Mesodermal cell (in vitro differentiated cells): ENCODE measurements at regions not wholly inside any gene's neighbourhood (a gene's known extent, or its start where the extent isn't known, plus 50 kb on each side); places are given as distances from the start of the nearest gene placed in this dataset.
"Not testable (repeated sequence)": the region's sequence is repeated elsewhere in the genome, so short reads cannot be mapped to it uniquely, and the experiment has no call there.

Source experiments
- H3K27ac ChIP-seq: 2 replicates; pipeline ENCODE4 v1.7.0; 2013; ENCODE audit warnings: mild to moderate bottlenecking, low read depth, low read length, moderate library complexity; ENCODE audit not compliant: severe bottlenecking
- H3K36me3 ChIP-seq: 2 replicates; pipeline ENCODE4 v1.7.1; 2013; ENCODE audit warnings: mild to moderate bottlenecking, low read length, moderate library complexity; ENCODE audit not compliant: control insufficient read depth, insufficient read depth
- H3K4me1 ChIP-seq: one replicate; pipeline ENCODE4 v1.7.1; 2013; ENCODE audit warnings: mild to moderate bottlenecking, low read length; ENCODE audit not compliant: insufficient read depth, control insufficient read depth, poor library complexity, severe bottlenecking
- H3K4me3 ChIP-seq: 2 replicates; pipeline ENCODE4 v1.7.0; 2013; ENCODE audit warnings: low read length, control low read depth, mild to moderate bottlenecking; ENCODE audit not compliant: insufficient read depth, poor library complexity, severe bottlenecking; ENCODE audit errors: extremely low read depth
- H3K9me3 ChIP-seq: 2 replicates; pipeline ENCODE4 v1.7.1; 2013; ENCODE audit warnings: mild to moderate bottlenecking, low read length, moderate library complexity; ENCODE audit not compliant: control insufficient read depth
- WGBS, 2 experiments: methylation state at CpG; one replicate each; pipeline ENCODE4 v1.1.5; 2013; ENCODE audit warnings: missing lambda C conversion rate in 2 of 2; ENCODE audit not compliant: insufficient coverage in 2 of 2; 5-methylcytosine and 5-hydroxymethylcytosine counted together

DNA sequence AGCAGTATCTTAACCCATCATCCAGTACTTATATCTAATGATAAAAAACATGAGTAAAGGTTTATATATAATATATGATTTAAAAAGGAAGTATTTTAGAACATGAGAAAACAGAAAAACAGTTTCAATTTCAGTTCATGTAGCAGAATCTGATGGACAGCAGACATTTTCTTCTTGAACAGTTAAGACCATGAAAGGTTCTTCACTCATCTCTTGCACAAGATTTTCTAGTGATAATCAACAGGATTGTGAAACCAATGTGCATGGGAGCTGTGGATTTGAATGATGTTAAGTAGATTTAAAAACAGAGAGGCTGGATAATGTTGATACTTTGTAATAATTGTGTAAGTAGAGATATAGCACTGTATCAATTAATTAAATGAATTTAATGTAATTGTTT, 1297.6 kb downstream of the BRINP3 start:
- no peaks in the 10 kb centered on the region for H3K36me3 ChIP-seq
- H3K4me1 ChIP-seq, result no peaks in the 10 kb centered on the region
- H3K4me3 ChIP-seq, result no peak overlapping the region
- no peaks in the 10 kb centered on the region for H3K9me3 ChIP-seq
- no peak overlapping the region for H3K27ac ChIP-seq

- Histone ChIP-seq H3K27ac (no peak overlapping the region), H3K9me3 (no peaks in the 10 kb centered on the region), H3K4me1 (no peaks in the 10 kb centered on the region), H3K36me3 (no peaks in the 10 kb centered on the region), H3K4me3 (no peak overlapping the region)
- no CpG with 5 or more reads among the region's 2 CpGs for WGBS, 2 experiments
These were observed 1292.6 kb downstream of the BRINP3 start for GRCh38 chr1:189185097-189185496.

DNA sequence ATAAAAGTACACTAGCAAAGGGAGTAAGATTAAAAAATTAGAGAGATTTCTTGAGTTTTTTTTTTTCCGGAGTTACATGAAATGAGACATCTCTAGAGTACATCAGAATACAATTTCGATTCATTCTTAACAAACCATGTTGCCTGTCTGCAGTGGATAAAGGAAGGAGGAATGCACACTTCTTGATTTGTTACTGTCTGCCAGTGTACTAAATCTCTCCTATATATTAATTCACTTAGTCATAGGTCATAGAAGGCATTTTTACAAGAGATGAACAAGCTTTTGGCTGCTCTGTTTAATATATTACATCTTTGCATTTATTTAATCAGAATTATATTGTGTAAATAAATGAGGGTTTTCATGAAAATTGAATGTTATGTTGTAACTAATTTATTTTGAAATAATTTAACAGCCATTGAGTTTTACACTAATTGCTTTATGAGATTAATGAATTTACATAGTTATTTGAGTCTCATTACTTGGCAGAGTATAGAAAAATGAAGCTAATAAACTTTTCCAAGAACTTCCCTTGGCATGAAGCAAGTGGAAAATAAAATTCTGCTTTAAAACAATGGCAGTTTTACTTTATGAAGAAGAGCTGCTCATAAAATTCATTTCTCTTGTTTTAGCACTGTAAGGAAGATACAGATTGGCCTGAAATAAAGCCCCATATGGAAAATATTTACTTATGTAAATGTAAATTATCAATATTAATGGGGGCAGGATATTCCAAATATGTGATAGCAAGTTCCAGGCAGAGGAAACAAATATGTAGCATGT, 1284.7 kb downstream of the BRINP3 start:
- WGBS, 2 experiments, result no CpG with 5 or more reads among the region's 2 CpGs
- no peak overlapping the region for H3K27ac ChIP-seq
- H3K9me3 ChIP-seq, result no peaks in the 10 kb centered on the region
- no peaks in the 10 kb centered on the region for H3K4me1 ChIP-seq
- H3K4me3 ChIP-seq, result no peak overlapping the region
- no peaks in the 10 kb centered on the region for H3K36me3 ChIP-seq

GRCh38 chr1:189205863-189206262, 1271.8 kb downstream of the BRINP3 start:
- H3K4me1 ChIP-seq, result no peaks in the 10 kb centered on the region
- H3K9me3 ChIP-seq, result no peaks in the 10 kb centered on the region
- no peak overlapping the region for H3K4me3 ChIP-seq
- no peaks in the 10 kb centered on the region for H3K36me3 ChIP-seq
- no peak overlapping the region for H3K27ac ChIP-seq
- 89 to 92% methylated on average over 1 of the region's 2 CpGs for WGBS, 2 experiments

DNA sequence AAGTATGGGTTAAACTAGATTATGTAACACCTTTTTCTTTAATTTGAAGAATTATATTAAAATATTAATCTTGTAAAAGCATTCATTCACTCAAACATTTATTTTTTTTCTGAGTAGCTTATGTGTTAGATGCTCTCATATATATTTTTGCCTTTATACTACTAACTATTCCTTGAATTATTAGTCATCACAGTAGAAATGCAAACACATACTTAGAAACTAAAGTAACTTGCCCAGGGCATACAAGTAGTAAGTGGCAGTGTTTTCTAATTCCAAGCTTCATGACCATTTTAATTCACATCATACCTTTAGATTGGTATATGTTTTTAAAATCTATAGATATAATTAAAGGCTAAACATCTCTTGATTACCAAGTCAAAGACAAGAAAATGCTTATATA, 1271.0 kb downstream of the BRINP3 start:
- Histone ChIP-seq H3K9me3 (no peaks in the 10 kb centered on the region), H3K27ac (no peak overlapping the region), H3K4me1 (no peaks in the 10 kb centered on the region), H3K36me3 (no peaks in the 10 kb centered on the region), H3K4me3 (no peak overlapping the region)

GRCh38 chr1:189211742-189212141, 1265.9 kb downstream of the BRINP3 start:
- no peaks in the 10 kb centered on the region for H3K4me1 ChIP-seq
- H3K36me3 ChIP-seq, result no peaks in the 10 kb centered on the region
- H3K4me3 ChIP-seq, result no peak overlapping the region
- H3K27ac ChIP-seq, result no peak overlapping the region
- H3K9me3 ChIP-seq, result no peaks in the 10 kb centered on the region
- no CpG with 5 or more reads among the region's 3 CpGs for WGBS, 2 experiments

DNA sequence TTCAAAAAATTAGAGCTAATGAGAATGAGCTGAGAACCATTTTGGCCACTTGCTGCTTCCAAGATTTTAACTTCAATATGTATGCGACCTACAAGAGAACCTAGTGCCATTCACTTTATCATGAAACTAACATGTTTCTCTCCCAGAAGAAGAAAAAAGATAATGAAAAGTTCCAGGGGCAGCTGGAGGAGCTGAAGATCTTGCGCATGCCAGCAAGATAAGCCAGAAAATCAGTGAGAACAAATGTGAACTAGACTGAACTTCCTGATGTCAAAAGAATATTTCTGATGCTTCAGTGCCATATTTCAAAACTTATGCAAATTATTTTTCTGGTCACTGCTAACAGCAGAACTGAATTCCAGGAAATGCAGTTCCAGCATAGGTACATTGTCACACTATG, 1265.1 kb downstream of the BRINP3 start:
- Histone ChIP-seq H3K9me3 (no peaks in the 10 kb centered on the region), H3K36me3 (no peaks in the 10 kb centered on the region), H3K4me1 (no peaks in the 10 kb centered on the region), H3K27ac (no peak overlapping the region), H3K4me3 (no peak overlapping the region)
- WGBS, 2 experiments, result 100% methylated on average over 1 of the region's 2 CpGs

DNA sequence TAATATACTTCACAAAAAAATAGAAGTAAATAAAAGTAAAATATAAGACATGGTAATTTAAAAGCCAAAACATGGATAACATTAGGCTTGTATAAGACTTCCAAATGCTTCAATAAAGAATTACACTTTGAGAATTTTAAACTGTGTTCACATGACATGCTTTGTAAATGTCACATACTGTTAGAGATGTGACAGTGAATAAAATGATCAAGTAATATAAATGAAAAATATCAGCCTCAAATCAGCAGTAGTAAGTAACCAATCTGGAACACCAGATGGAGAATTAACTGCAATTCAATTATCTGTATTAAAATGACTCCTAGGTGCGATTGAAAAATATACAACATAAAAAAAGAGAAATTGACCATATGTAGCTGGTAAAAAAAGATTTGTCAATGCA, 1260.8 kb downstream of the BRINP3 start:
- no peaks in the 10 kb centered on the region for H3K36me3 ChIP-seq
- no CpG with 5 or more reads among the region's 1 CpG for WGBS, 2 experiments
- no peaks in the 10 kb centered on the region for H3K9me3 ChIP-seq
- no peak overlapping the region for H3K4me3 ChIP-seq
- no peaks in the 10 kb centered on the region for H3K4me1 ChIP-seq
- no peak overlapping the region for H3K27ac ChIP-seq

DNA sequence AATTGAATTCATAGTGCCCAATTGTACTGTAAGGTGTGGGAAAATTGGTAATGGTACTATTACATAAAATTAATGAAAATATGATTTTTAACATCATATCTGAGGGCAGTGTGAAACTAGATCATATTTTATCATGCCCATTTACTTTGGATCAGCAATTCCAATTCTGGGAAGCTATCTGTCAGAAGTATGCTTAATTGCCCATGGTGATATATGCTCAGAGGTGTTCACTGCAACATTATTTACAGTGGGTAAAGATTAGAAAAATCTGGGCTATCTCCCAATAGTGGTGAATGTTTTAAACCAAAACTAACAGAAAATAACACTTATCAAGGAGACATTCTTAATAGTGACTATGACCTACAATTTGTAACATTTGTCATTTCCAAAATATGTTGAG, 1260.0 kb downstream of the BRINP3 start:
- Histone ChIP-seq H3K4me3 (no peak overlapping the region), H3K9me3 (no peaks in the 10 kb centered on the region), H3K4me1 (no peaks in the 10 kb centered on the region), H3K36me3 (no peaks in the 10 kb centered on the region), H3K27ac (no peak overlapping the region)

DNA sequence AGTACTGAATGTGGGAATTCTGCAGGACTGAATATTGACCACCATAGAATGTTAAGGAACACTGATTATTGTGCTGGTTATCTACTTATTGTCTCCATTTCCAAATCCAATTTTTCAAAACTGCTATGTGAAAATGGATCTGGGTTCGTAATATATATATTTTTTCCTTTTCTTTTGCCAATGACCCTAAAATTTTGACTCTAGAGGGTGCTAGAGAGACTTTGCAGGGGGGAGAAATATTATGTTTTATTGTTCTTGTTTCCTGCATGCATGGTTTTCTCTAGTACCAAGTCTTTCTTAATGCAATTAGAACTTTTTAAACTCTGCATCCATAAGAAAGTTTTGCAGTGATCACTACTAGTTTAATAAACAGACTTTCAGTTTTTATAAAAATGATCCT, 1256.9 kb downstream of the BRINP3 start:
- no CpG with 5 or more reads among the region's 1 CpG for WGBS, 2 experiments
- Histone ChIP-seq H3K4me1 (no peaks in the 10 kb centered on the region), H3K9me3 (no peaks in the 10 kb centered on the region), H3K4me3 (no peak overlapping the region), H3K36me3 (no peaks in the 10 kb centered on the region), H3K27ac (no peak overlapping the region)

DNA sequence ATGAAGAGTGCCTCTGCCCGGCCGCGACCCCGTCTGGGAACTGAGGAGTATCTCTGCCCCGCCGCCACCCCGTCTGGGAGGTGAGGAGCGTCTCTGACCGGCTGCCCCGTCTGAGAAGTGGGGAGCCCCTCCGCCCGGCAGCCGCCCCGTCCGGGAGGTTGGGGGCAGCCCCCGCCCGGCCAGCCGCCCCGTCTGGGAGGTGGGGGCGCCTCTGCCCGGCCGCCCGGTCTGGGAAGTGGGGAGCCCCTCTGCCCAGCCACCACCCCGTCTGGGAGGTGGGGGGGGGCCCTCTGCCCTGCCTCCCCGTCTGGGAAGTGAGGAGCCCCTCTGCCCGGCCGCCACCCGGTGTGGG, 1251.9 kb downstream of the BRINP3 start:
- H3K9me3 ChIP-seq, H3K4me3 ChIP-seq, H3K36me3 ChIP-seq, H3K4me1 ChIP-seq, H3K27ac ChIP-seq: not testable (repeated sequence)
- WGBS, 2 experiments, result 97 to 100% methylated on average over 5 to 7 of the region's 28 CpGs
